ENCODE measurements at regions not wholly inside any gene's neighbourhood (a gene's known extent, or its start where the extent isn't known, plus 50 kb on each side); places are given as distances from the start of the nearest gene placed in this dataset.
"Not testable (repeated sequence)": the region's sequence is repeated elsewhere in the genome, so short reads cannot be mapped to it uniquely, and the experiment has no call there.

DNA sequence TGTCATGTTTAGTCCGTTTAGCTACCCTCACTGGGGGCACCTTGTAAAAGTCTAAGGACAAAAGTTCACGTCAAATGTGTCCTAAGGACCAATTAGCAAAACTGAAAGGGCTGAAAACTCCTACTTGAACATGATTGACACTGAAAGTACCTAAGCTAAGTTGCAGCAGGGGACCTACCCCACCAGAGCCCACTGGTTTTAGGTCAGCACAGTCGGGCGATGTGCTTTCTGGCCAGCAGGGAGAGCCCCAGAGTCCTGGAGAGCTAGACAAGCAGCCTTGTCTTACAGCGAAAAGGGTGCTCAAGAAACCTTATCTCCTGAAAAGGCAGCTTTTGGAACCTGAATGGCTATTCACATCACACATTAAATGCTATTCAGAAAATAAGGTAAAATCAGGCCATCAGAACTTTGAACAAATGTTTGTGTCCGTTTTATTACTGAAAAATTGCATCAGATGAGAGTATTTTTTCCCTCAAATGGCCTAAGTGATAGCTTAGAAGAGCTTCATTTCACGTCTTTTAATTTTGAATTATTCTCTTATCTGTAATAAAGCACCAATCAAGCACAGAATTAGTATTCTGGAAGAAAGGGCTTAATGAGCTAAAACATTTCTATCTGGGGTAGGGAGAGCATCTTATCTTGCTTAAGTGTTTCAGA lies 52.2 kb upstream of the MKI67 start:
- peak in 3 of 5 experiments; percentile 17 to 80 (median 20) for DNase-seq

DNA sequence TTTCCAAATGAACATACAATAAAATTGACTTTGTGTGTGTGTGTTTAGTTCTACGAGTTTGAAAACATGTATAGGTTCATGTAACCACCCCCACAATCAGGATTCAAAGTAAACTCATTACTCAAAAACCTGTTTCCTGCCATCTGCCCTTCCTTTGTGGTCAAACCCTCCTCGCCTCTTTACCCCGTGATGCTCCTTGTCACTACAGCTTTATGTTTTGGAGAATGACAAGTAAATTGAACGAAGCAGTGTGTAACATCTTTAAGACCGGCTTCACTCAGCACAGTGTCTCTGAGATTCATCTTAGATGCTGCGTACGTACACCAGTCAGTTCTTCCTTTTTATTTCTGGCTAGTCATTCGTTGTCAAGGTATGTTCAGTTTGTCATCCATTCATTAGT lies 54.6 kb upstream of the MKI67 start:
- DNase-seq: peak in 3 of 5 experiments; percentile 6 to 97 (median 33)

DNA sequence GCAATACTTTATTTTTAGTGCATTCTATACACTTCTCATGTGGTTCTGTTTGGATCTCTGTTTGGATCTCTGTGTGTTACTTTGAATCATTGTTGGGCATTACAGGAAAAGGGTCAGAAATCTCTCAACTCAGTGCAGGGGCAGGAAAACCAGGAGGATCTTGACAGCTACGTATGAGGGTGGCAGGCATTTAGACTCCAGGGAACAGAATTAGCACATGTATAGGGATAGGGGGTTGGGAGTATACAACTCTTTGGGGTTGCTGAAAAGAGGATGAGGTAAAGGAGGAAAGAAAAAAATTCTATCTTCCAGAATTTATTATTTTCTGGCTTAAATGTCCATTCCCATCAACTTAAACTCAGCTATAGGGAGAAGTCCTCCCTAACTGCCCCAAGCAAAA lies 59.4 kb upstream of the MKI67 start:
- no peak for DNase-seq

GRCh38 chr10:128186959-128187787 lies 61.0 kb upstream of the MKI67 start:
- DNase-seq: peak in 2 of 5 experiments; percentile 35 to 74

DNA sequence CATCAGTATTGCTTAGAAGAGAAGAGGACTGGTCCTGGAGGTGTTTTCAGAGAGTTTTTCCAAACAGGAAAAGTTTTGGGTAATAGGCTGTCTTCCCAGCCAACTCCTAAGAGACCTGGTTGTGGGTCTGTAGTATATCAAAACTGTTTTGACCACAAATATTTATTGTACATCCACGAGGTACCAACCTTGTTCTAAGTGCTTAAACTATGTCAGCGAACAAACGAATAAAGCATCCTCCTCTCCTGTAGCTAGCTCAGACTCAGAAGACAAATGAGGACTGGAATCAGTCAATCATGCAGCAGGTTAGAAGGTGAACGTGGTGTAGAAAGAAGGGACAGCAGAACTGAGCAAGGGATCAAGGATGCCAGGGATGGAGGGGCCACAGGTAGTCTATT lies 61.6 kb upstream of the MKI67 start:
- DNase-seq: peak in 1 of 5 experiments; percentile 11

GRCh38 chr10:128189176-128189575 lies 63.0 kb upstream of the MKI67 start:
- DNase-seq: no peak

DNA sequence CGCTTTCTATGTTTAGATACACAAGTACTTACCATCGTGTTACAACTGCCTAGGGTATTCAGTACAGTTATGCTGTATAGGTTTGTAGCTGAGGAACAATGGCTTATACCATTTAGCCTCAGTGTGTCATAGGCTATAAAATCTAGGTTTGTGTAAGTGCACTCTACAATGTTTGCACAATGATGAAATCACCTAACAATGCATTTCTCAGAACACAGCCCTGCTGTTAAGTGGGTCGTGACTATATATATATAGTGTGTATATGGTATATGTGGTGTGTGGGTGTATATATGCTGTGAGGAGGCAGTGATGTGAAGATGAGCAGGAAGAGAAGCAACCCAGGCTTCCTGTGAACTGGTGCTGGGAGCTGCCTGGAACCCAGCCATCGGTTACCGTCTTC lies 65.6 kb upstream of the MKI67 start:
- DNase-seq: no peak

DNA sequence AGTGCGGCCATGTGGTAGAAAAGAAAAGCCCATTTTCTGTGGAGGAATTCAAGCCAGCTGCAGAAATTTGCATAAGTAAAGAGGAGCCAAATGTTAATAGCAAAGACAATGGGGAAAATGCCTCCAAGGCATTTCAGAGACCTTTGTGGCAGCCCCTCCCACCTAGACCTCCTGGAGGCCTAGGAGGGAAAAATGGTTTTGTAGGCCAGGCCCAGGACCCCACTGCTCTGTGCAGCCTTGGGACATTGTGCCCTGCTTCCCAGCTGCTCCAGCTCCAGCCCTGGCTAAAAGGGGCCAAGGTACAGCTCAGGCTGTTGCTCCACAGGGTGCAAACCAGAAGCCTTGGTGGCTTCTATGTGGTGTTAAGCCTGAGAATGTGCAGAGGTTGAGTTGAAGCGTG lies 75.6 kb upstream of the MKI67 start:
- not testable (repeated sequence) for DNase-seq

- no peak for DNase-seq
Observed at GRCh38 chr10:128203028-128203427, 76.8 kb upstream of the MKI67 start.

GRCh38 chr10:128205591-128205990 lies 79.4 kb upstream of the MKI67 start:
- not testable (repeated sequence) for DNase-seq

- DNase-seq: no peak
Observed at GRCh38 chr10:128206676-128207075, 80.5 kb upstream of the MKI67 start.

GRCh38 chr10:128209862-128210214 lies 83.6 kb upstream of the MKI67 start:
- peak in 1 of 5 experiments; percentile 10 for DNase-seq

GRCh38 chr10:128210215-128211063 lies 84.2 kb upstream of the MKI67 start:
- peak; percentile 59 to 71 (median 65) for DNase-seq

DNA sequence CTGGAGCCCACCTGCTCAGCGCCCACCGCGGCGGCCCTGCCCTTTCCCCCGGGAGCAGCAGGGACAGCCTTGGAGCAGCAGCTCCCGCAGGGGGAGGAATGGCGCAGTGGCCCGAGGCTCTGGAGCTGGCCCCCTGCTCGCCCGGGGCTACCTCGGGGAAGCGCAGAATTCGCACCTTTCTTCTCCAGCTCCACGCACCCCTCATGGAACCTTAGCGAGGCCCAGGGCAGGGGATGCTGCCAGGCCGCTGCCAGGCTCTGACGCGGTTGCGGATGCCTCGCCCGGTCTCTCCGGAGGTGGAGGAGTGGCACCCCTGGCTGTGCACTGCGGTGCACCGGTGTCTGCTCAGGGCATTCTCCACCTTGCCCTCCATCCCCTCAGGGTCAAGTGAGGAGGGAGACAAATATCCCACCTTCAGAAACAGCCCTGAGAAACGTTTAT lies 84.9 kb upstream of the MKI67 start:
- no peak for DNase-seq

DNA sequence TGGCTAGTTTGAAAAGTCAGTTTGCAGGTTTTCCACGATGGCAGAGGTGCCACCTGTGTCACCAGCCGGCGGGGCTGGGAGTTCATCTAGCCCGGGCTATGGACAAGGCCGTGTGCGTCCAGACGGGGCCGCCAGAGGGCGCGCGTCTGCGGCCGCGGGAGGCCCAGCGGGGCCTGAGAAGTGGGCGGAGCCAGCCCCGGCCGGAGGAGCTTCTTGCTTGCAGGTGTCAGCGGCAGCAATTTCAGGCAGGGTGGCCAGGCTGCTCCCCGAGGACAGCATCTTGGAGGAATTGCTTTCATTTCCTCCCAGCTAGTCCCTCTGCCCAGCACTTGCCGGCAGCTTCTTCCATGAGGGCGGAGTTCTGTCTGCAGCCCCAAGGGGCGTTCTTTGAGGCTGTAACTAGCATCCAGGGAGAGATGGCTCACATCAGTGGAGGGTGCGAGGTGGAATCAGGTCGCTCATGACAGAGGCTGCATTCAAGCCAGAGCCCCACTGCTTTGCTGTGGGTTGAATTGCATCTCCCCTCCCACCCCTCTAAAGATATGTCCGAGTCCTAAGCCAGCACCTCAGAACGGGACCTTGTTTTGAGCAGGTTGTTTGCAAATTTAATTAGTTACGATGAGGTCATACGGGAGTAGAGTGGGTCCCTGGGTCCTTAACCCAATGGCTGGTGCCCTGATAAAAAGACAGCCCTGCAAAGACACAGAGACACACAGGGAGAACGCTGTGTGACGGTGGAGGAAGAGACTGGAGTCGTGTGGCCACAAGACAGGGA lies 85.9 kb upstream of the MKI67 start:
- DNase-seq: peak; percentile 62 to 83 (median 74)

GRCh38 chr10:128213156-128213555 lies 86.9 kb upstream of the MKI67 start:
- DNase-seq: no peak

DNA sequence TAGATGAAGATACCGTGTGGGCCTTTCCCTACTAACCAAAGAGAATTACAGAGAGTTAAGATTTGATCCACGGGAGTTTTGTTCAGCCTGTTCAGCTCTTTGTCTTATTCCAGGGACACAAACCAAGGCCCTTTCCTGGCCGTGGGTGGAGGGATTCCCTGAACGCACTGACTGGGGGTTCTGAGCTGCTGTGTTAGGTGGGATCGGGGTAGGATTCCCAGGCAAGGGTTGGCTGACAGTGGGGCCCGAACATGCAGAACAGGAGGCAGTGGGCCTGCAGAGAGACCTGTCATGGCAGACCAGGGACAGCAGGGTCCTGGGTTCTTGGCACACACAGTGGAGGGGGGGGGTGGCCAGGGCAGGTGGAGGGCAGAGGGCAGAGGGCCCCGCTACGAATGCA lies 89.5 kb upstream of the MKI67 start:
- DNase-seq: no peak

DNA sequence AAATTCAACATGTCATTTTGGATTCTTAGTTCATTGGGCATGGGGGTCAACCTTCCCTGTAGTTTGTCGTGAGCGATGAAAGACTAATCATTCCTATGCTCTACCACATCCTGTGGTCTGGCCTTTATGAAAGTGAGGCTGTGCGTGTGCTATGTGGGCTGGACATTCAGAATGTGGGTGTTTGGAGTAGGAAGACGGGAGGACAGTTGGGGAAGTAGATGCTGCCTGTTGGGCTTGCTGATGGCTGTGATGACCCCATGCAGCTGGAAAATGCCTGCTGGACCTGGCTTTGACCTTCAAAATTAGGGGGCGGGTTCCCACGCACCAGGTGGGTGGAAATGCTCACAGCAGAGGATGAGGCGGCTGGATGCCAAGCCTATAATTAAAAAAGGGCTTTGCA lies 90.9 kb upstream of the MKI67 start:
- no peak for DNase-seq

DNA sequence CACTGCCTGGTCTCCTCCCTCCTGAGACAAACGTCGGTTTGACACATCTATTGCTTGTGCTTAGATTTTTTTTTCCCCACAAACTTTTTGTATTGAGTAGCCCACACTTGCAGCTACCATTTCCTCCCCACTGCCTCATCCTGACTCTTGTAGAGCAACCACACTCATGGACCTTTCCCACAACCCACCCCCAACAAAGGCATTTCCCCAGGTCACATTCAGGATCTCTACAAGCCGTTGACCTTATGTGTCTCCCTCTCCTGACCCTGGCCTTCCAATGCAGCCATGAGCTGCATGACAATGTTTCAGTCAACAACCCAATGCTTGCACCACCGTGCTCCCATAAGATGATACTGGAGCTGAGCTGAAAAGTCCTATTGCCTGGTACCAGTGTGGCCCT lies 91.9 kb upstream of the MKI67 start:
- DNase-seq: no peak

GRCh38 chr10:128219295-128219694 lies 93.1 kb upstream of the MKI67 start:
- DNase-seq: no peak

DNA sequence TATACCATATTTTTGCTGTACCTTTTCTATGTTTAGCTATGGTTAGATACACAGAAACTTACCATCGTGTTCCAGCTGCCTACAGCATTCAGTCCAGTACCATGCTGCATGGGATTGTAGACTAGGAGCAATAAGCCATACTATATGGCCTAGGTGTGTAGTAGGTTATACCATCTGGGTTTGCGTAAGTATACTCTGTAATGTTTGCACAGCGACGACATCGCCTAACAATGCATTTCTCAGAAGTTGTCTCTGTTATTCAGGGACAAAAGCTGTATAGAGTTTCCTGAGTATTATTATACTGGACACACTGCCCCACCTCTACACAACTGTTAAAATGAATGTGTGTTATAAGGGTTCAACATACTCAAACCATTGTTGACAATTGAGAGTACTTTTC lies 93.8 kb upstream of the MKI67 start:
- no peak for DNase-seq

DNA sequence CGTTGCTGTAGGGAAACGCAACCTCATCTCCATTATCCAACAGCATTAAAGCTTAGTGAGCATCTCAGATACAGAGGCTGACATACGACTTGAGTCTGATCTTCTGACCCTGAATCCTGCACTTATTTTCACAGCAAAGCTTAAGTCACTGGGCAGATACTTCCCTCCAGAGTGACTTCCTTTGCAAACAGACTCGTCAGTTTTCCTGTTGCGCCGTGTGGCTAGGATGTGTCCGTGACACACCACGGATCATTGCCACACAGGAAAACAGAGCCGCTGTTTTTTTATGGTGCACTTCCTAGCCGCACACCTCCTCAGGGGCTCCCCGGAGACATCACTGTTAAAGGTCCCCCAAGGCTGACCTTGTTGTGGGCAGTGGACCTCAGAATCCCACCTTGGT lies 94.9 kb upstream of the MKI67 start:
- no peak for DNase-seq

DNA sequence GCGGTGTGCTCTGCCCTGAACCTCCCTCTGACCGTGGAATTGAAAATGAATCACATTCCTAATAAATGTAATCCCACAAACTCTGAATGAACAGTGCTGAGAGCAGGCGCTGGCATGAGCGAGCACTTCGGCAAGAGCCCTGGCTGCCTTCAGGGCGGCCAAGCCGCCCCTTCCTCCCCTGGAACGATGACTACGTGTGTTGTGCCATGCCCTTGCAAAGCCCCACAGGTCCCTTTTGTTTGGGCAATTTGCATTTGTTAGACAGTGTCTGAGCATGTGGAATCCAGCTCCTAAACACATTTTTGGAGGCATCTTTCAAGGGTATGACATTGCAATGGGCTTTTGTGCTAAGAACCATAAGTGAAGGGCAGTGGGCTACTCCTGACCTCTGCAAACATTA lies 95.6 kb upstream of the MKI67 start:
- no peak for DNase-seq
